ENCODE measurements at regions not wholly inside any gene's neighbourhood (a gene's known extent, or its start where the extent isn't known, plus 50 kb on each side); places are given as distances from the start of the nearest gene placed in this dataset.

- TF ChIP-seq POLR2A (IDR thresholded peaks at IDR 0.05): no peak
- H3K4me3 ChIP-seq (ENCODE audit: low read depth, poor library complexity, severe bottlenecking): no peak overlapping the region
- no peak for DNase-seq (ENCODE audit: low spot score in 2 of 2)
- 74 to 79% methylated on average over 9 of the region's 9 CpGs for WGBS, 2 donors
- intact Hi-C loops (cut with DNase I; ENCODE audit: low total_unique reads): no loop called here
Measured at GRCh38 chr6:22381845-22382544, 85.2 kb upstream of the PRL start.

- intact Hi-C loops (cut with DNase I; ENCODE audit: low total_unique reads): no loop called here
- TF ChIP-seq, protein P1, sequence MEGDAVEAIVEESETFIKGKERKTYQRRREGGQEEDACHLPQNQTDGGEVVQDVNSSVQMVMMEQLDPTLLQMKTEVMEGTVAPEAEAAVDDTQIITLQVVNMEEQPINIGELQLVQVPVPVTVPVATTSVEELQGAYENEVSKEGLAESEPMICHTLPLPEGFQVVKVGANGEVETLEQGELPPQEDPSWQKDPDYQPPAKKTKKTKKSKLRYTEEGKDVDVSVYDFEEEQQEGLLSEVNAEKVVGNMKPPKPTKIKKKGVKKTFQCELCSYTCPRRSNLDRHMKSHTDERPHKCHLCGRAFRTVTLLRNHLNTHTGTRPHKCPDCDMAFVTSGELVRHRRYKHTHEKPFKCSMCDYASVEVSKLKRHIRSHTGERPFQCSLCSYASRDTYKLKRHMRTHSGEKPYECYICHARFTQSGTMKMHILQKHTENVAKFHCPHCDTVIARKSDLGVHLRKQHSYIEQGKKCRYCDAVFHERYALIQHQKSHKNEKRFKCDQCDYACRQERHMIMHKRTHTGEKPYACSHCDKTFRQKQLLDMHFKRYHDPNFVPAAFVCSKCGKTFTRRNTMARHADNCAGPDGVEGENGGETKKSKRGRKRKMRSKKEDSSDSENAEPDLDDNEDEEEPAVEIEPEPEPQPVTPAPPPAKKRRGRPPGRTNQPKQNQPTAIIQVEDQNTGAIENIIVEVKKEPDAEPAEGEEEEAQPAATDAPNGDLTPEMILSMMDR (IDR thresholded peaks at IDR 0.05): no peak
- no peak for TF ChIP-seq POLR2A (IDR thresholded peaks at IDR 0.05)
- DNase-seq (ENCODE audit: low spot score in 2 of 2): no peak
- 91% methylated on average over 6 of the region's 6 CpGs for WGBS, 2 donors
- no peak overlapping the region for H3K4me3 ChIP-seq (ENCODE audit: low read depth, poor library complexity, severe bottlenecking)
Measured at GRCh38 chr6:22383016-22383415, 86.2 kb upstream of the PRL start.

- intact Hi-C loops (cut with DNase I; ENCODE audit: low total_unique reads): no loop called here
- no peak overlapping the region for H3K4me3 ChIP-seq (ENCODE audit: low read depth, poor library complexity, severe bottlenecking)
- WGBS, 2 donors: 95 to 97% methylated on average over 8 of the region's 8 CpGs
Measured at GRCh38 chr6:22392711-22393110, 95.9 kb upstream of the PRL start.

GRCh38 chr6:22394691-22395090 is 97.9 kb upstream of the PRL start:
- intact Hi-C loops (cut with DNase I; ENCODE audit: low total_unique reads): no loop called here
- DNase-seq (ENCODE audit: low spot score in 2 of 2): no peak
- no peak overlapping the region for H3K4me3 ChIP-seq (ENCODE audit: low read depth, poor library complexity, severe bottlenecking)
- WGBS, 2 donors: 73 to 74% methylated on average over 2 of the region's 2 CpGs
- TF ChIP-seq POLR2A (IDR thresholded peaks at IDR 0.05): no peak
- TF ChIP-seq, protein P1 (IDR thresholded peaks at IDR 0.05): no peak

More at GRCh38 chr6:22392711-22393110, 95.9 kb upstream of the PRL start:
- TF ChIP-seq, protein P1 (IDR thresholded peaks at IDR 0.05): no peak
- TF ChIP-seq POLR2A (IDR thresholded peaks at IDR 0.05): no peak
- no peak for DNase-seq (ENCODE audit: low spot score in 2 of 2)

DNA sequence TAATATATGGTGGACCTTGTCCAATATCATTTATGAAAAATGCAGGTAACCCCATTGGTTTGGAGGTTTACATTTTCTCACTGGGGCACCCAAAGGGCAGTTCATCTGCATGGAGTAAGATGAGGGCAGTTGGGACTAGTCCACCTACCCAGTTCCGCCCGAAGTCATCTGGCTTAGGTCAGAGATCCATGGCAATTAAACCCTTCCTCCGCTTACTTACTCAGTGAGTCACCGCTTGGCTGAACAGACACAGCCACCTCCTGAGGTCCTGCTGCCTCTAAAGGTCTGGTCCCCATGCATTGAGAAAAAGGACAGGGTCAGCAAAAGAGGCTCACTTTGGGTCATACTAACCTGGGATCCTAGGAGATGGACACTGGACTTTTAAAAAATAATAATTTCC is 102.9 kb upstream of the PRL start:
- intact Hi-C loops (cut with DNase I; ENCODE audit: low total_unique reads): no loop called here
- no peak overlapping the region for H3K4me3 ChIP-seq (ENCODE audit: low read depth, poor library complexity, severe bottlenecking)
- TF ChIP-seq, protein P1 (IDR thresholded peaks at IDR 0.05): no peak
- TF ChIP-seq POLR2A (IDR thresholded peaks at IDR 0.05): no peak
- WGBS, 2 donors: 68 to 84% methylated on average over 4 of the region's 4 CpGs
- no peak for DNase-seq (ENCODE audit: low spot score in 2 of 2)

DNA sequence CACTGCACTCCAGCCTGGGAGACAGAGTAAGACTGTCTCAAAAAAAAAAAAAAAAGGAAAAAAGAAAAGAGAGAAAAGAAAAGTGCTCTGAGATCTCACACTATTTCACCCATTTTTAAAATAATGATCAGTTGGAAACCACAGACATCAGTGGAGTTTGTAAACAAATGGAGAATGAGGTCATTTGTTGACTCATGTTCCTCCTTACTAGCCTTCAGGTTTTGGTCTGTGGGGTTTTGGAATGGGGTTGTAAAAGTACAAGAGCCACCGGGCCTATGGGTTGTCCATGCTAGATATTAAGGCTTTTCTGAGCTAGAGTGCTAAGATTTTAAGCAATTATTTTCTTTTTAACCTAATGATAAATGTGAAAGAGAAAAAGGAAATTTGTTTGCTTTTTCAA is 104.4 kb upstream of the PRL start:
- DNase-seq (ENCODE audit: low spot score in 2 of 2): no peak
- no peak for TF ChIP-seq POLR2A (IDR thresholded peaks at IDR 0.05)
- TF ChIP-seq, protein P1 (IDR thresholded peaks at IDR 0.05): no peak
- no peak overlapping the region for H3K4me3 ChIP-seq (ENCODE audit: low read depth, poor library complexity, severe bottlenecking)
- WGBS, 2 donors: 91 to 95% methylated on average over 1 of the region's 1 CpG
- intact Hi-C loops (cut with DNase I; ENCODE audit: low total_unique reads): no loop called here
